Fibroblast of skin of scalp (primary cell): ENCODE measurements at regions not wholly inside any gene's neighbourhood (a gene's known extent, or its start where the extent isn't known, plus 50 kb on each side); places are given as distances from the start of the nearest gene placed in this dataset.

Source experiments
- DNase-seq: peaks from one replicate; pipeline ENCODE4 v3.0.0-alpha.2; 2013

GRCh38 chr5:61263561-61264272 is 68.3 kb upstream of the ZSWIM6 start:
- DNase-seq = no peak

GRCh38 chr5:61264273-61264661 is 67.8 kb upstream of the ZSWIM6 start:
- DNase-seq = no peak

GRCh38 chr5:61267116-61267515 is 64.9 kb upstream of the ZSWIM6 start:
- no peak for DNase-seq

- no peak for DNase-seq
These were observed 63.2 kb upstream of the ZSWIM6 start for GRCh38 chr5:61268871-61269270.

GRCh38 chr5:61270510-61271165 is 61.4 kb upstream of the ZSWIM6 start:
- DNase-seq = no peak

GRCh38 chr5:61272688-61273087 is 59.4 kb upstream of the ZSWIM6 start:
- DNase-seq = no peak

- DNase-seq = no peak
These were observed 58.6 kb upstream of the ZSWIM6 start for GRCh38 chr5:61273279-61273975.

- DNase-seq = peak; percentile 28
These were observed 57.5 kb upstream of the ZSWIM6 start for GRCh38 chr5:61274511-61274911.

GRCh38 chr5:61275841-61276240 is 56.2 kb upstream of the ZSWIM6 start:
- peak; percentile 65 for DNase-seq

- peak; percentile 58 for DNase-seq
These were observed 54.9 kb upstream of the ZSWIM6 start for GRCh38 chr5:61277190-61277589.

GRCh38 chr5:61277781-61278180 is 54.3 kb upstream of the ZSWIM6 start:
- no peak for DNase-seq

- DNase-seq = no peak
These were observed 52.3 kb upstream of the ZSWIM6 start for GRCh38 chr5:61279725-61280124.

- DNase-seq = peak; percentile 83
These were observed 51.9 kb upstream of the ZSWIM6 start for GRCh38 chr5:61280205-61280604.

- DNase-seq = no peak
These were observed 51.2 kb upstream of the ZSWIM6 start for GRCh38 chr5:61280761-61281427.

GRCh38 chr5:61281686-61282085 is 50.4 kb upstream of the ZSWIM6 start:
- no peak for DNase-seq
